Muscle layer of duodenum (tissue), 2 donors: ENCODE measurements at regions not wholly inside any gene's neighbourhood (a gene's known extent, or its start where the extent isn't known, plus 50 kb on each side); places are given as distances from the start of the nearest gene placed in this dataset.
"Not testable (repeated sequence)": the region's sequence is repeated elsewhere in the genome, so short reads cannot be mapped to it uniquely, and the experiment has no call there.

Experiments used
- H3K27ac ChIP-seq: one replicate; pipeline ENCODE4 v1.7.0; 2013; ENCODE audit warnings: mild to moderate bottlenecking, low read length
- H3K27me3 ChIP-seq: one replicate; pipeline ENCODE4 v1.7.0; 2013; ENCODE audit warnings: low read depth, mild to moderate bottlenecking, control low read depth, low read length
- H3K36me3 ChIP-seq, 2 donors: one replicate each; pipeline ENCODE4 v1.7.0; 2013; ENCODE audit warnings: low read length in 2 of 2, control low read depth in 1 of 2, mild to moderate bottlenecking in 1 of 2; ENCODE audit not compliant: insufficient read depth in 2 of 2, control insufficient read depth in 1 of 2
- H3K4me1 ChIP-seq, 2 donors: one replicate each; pipeline ENCODE4 v1.7.0; 2013; ENCODE audit warnings: low read length in 2 of 2, mild to moderate bottlenecking in 2 of 2, control low read depth in 1 of 2, moderate library complexity in 1 of 2; ENCODE audit not compliant: insufficient read depth in 2 of 2, control insufficient read depth in 1 of 2
- H3K4me3 ChIP-seq, 2 donors: one replicate each; pipeline ENCODE4 v1.7.0; 2013; ENCODE audit warnings: low read length in 2 of 2, low read depth in 1 of 2, mild to moderate bottlenecking in 1 of 2
- H3K9me3 ChIP-seq, 2 donors: one replicate each; pipeline ENCODE4 v1.7.0; 2013; ENCODE audit warnings: low read length in 2 of 2, control low read depth in 1 of 2, mild to moderate bottlenecking in 1 of 2; ENCODE audit not compliant: control insufficient read depth in 1 of 2
- donor health status: healthy.

GRCh38 chr7:24138343-24138742 is 145.6 kb upstream of the NPY start:
- H3K4me1 ChIP-seq = no peaks in the 10 kb centered on the region
- H3K27me3 ChIP-seq = no peaks in the 10 kb centered on the region
- no peaks in the 10 kb centered on the region for H3K9me3 ChIP-seq
- H3K27ac ChIP-seq = no peak overlapping the region
- no peaks in the 10 kb centered on the region for H3K36me3 ChIP-seq
- no peak overlapping the region for H3K4me3 ChIP-seq

- Histone ChIP-seq H3K36me3 (no peaks in the 10 kb centered on the region), H3K4me1 (no peaks in the 10 kb centered on the region), H3K9me3 (no peaks in the 10 kb centered on the region), H3K27me3 (no peaks in the 10 kb centered on the region), H3K4me3 (no peak overlapping the region), H3K27ac (no peak overlapping the region)
These were observed 144.0 kb upstream of the NPY start for GRCh38 chr7:24140001-24140400.

GRCh38 chr7:24141874-24142509 is 142.0 kb upstream of the NPY start:
- no peak overlapping the region for H3K27ac ChIP-seq
- no peaks in the 10 kb centered on the region for H3K27me3 ChIP-seq
- no peaks in the 10 kb centered on the region for H3K9me3 ChIP-seq
- no peaks in the 10 kb centered on the region for H3K36me3 ChIP-seq
- H3K4me3 ChIP-seq = no peak overlapping the region
- H3K4me1 ChIP-seq = no peaks in the 10 kb centered on the region

- H3K9me3 ChIP-seq = no peaks in the 10 kb centered on the region
- H3K4me3 ChIP-seq = no peak overlapping the region
- no peaks in the 10 kb centered on the region for H3K27me3 ChIP-seq
- no peak overlapping the region for H3K27ac ChIP-seq
- no peaks in the 10 kb centered on the region for H3K36me3 ChIP-seq
- no peaks in the 10 kb centered on the region for H3K4me1 ChIP-seq
These were observed 140.4 kb upstream of the NPY start for GRCh38 chr7:24143547-24143946.

GRCh38 chr7:24151944-24152343 is 132.0 kb upstream of the NPY start:
- no peaks in the 10 kb centered on the region for H3K4me1 ChIP-seq
- H3K4me3 ChIP-seq = no peak overlapping the region
- no peaks in the 10 kb centered on the region for H3K27me3 ChIP-seq
- H3K27ac ChIP-seq = no peak overlapping the region
- H3K36me3 ChIP-seq = no peaks in the 10 kb centered on the region
- peaks cover 0 to 6% of the 10 kb centered on the region in 2 donors for H3K9me3 ChIP-seq

- no peaks in the 10 kb centered on the region for H3K36me3 ChIP-seq
- H3K4me1 ChIP-seq = no peaks in the 10 kb centered on the region
- H3K9me3 ChIP-seq = peaks cover 0 to 6% of the 10 kb centered on the region in 2 donors
- H3K27me3 ChIP-seq = no peaks in the 10 kb centered on the region
- no peak overlapping the region for H3K4me3 ChIP-seq
- H3K27ac ChIP-seq = no peak overlapping the region
These were observed 131.6 kb upstream of the NPY start for GRCh38 chr7:24152356-24152755.

- Histone ChIP-seq H3K4me3 (no peak overlapping the region), H3K4me1 (no peaks in the 10 kb centered on the region), H3K9me3 (peaks cover 0 to 6% of the 10 kb centered on the region in 2 donors), H3K36me3 (no peaks in the 10 kb centered on the region), H3K27ac (no peak overlapping the region), H3K27me3 (no peaks in the 10 kb centered on the region)
These were observed 131.0 kb upstream of the NPY start for GRCh38 chr7:24152877-24153472.

- Histone ChIP-seq H3K9me3 (no peaks in the 10 kb centered on the region), H3K4me3 (no peak overlapping the region), H3K4me1 (no peaks in the 10 kb centered on the region), H3K36me3 (no peaks in the 10 kb centered on the region), H3K27me3 (no peaks in the 10 kb centered on the region), H3K27ac (no peak overlapping the region)
These were observed 126.3 kb upstream of the NPY start for GRCh38 chr7:24157666-24158065.

- H3K27ac ChIP-seq = no peak overlapping the region
- H3K4me1 ChIP-seq = no peaks in the 10 kb centered on the region
- H3K36me3 ChIP-seq = no peaks in the 10 kb centered on the region
- no peak overlapping the region for H3K4me3 ChIP-seq
- no peaks in the 10 kb centered on the region for H3K27me3 ChIP-seq
- H3K9me3 ChIP-seq = peaks cover 0 to 5% of the 10 kb centered on the region in 2 donors
These were observed 125.0 kb upstream of the NPY start for GRCh38 chr7:24158975-24159374.

GRCh38 chr7:24164401-24164800 is 119.6 kb upstream of the NPY start:
- Histone ChIP-seq H3K27me3 (no peaks in the 10 kb centered on the region), H3K27ac (no peak overlapping the region), H3K4me3 (no peak overlapping the region), H3K9me3 (peaks cover 0 to 5% of the 10 kb centered on the region in 2 donors), H3K4me1 (no peaks in the 10 kb centered on the region), H3K36me3 (no peaks in the 10 kb centered on the region)

GRCh38 chr7:24169077-24169624 is 114.8 kb upstream of the NPY start:
- no peaks in the 10 kb centered on the region for H3K27me3 ChIP-seq
- H3K9me3 ChIP-seq = no peaks in the 10 kb centered on the region
- H3K27ac ChIP-seq = no peak overlapping the region
- H3K4me3 ChIP-seq = no peak overlapping the region
- no peaks in the 10 kb centered on the region for H3K4me1 ChIP-seq
- no peaks in the 10 kb centered on the region for H3K36me3 ChIP-seq

GRCh38 chr7:24171951-24172350 is 112.0 kb upstream of the NPY start:
- not testable (repeated sequence) for H3K4me3 ChIP-seq, H3K27me3 ChIP-seq, H3K27ac ChIP-seq, H3K9me3 ChIP-seq, H3K4me1 ChIP-seq, H3K36me3 ChIP-seq
